ENCODE measurements at regions not wholly inside any gene's neighbourhood (a gene's known extent, or its start where the extent isn't known, plus 50 kb on each side); places are given as distances from the start of the nearest gene placed in this dataset.

DNA sequence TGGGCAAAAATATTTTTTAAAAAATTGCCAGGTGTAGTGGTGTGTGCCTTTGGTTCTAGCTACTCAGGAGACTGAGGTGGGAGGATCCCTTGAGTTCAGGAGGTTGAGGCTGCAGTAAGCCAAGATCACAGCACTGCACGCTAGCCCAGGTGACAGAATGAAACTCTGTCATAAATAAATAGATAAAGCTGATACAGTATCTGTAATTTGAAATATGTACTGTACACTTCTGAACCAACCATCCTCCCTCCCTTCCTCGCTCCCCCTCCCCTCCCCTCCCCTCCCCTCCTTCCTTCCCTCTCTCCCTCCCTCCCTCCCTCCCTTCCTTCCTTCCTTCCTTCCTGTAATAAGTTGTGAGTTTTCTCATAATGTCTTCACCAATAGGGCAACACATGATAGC lies 208.4 kb upstream of the RBFOX1 start:
- no peak for TF ChIP-seq OSR1 (CRISPR knock-in tag; IDR thresholded peaks at IDR 0.05)
- no peak for TF ChIP-seq TOX (CRISPR knock-in tag; IDR thresholded peaks at IDR 0.05; ENCODE audit: borderline replicate concordance)
- TF ChIP-seq ZFP3 (CRISPR knock-in tag; IDR thresholded peaks at IDR 0.05), result no peak
- TF ChIP-seq CREB5 (CRISPR knock-in tag; IDR thresholded peaks at IDR 0.05; ENCODE audit: low read depth), result no peak
- TF ChIP-seq RARB (CRISPR knock-in tag; IDR thresholded peaks at IDR 0.05), result no peak
- no peak for TF ChIP-seq ZNF8 (CRISPR knock-in tag; IDR thresholded peaks at IDR 0.05)
- no peak for TF ChIP-seq ZNF565 (CRISPR knock-in tag; conservative IDR thresholded peaks at IDR 0.05; ENCODE audit: low read depth)
- TF ChIP-seq CSRNP3 (CRISPR knock-in tag; IDR thresholded peaks at IDR 0.05), result no peak

All from SK-N-SH treated with all-trans-retinoic acid at 6 μM for 48 hours (cell line).